ENCODE measurements at regions not wholly inside any gene's neighbourhood (a gene's known extent, or its start where the extent isn't known, plus 50 kb on each side); places are given as distances from the start of the nearest gene placed in this dataset.

DNA sequence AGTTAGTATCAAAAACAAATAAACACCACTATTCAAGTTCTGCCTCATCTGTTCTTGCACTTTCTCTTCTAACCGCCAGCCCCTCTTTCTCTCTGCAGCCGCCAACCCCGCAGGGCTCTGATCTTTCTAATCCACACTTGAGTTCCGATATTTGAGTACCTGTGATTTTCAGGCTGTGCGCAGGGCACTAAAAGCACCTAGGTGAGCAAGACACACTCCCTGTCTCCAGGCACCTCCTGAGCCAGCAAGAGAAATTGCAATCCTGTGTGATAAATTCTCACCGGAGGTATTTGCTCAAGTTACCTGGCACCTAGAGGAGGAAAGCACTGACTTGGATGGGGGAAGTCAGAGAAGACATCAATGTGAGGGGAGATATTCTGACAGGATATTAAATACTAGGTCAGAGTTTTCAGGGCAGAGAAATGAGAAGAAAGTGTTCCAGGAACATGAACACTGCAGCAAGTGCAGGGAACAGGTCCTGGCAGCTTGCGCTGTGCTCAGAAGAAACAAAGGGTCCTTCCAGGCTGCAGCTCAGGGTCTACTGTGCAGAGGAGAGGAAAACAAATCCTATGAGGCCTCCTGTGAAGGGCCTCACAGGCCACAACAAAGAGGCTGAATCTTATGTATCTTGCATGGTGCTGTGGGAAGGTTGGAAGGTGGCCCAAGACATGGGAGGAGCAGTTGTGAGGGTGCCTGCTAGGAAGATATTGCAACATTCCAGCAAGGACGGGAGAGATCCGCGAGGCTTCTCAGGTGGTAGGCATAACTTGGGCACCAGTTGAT is 568.7 kb upstream of the MGMT start:
- no peak overlapping the region for H3K4me3 ChIP-seq (ENCODE audit: low read depth, low read length)
- no peak for DNase-seq (ENCODE audit: low read depth)
- TF ChIP-seq, protein P1, sequence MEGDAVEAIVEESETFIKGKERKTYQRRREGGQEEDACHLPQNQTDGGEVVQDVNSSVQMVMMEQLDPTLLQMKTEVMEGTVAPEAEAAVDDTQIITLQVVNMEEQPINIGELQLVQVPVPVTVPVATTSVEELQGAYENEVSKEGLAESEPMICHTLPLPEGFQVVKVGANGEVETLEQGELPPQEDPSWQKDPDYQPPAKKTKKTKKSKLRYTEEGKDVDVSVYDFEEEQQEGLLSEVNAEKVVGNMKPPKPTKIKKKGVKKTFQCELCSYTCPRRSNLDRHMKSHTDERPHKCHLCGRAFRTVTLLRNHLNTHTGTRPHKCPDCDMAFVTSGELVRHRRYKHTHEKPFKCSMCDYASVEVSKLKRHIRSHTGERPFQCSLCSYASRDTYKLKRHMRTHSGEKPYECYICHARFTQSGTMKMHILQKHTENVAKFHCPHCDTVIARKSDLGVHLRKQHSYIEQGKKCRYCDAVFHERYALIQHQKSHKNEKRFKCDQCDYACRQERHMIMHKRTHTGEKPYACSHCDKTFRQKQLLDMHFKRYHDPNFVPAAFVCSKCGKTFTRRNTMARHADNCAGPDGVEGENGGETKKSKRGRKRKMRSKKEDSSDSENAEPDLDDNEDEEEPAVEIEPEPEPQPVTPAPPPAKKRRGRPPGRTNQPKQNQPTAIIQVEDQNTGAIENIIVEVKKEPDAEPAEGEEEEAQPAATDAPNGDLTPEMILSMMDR (conservative IDR thresholded peaks at IDR 0.05; ENCODE audit: low read depth, low read length) = no peak

DNA sequence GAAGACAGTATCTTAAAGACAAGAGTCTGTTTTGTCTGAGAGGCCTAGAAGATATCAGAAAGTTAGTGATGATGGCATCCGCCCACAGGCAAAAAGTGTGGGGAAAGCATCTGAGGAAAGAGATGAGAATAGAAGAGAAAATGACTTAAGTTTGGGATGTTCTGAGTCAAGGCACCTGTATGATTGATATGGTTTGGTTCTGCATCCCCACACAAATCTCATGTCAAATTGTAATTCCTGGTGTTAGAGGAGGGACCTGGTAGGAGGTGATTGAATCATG is 568.2 kb upstream of the MGMT start:
- H3K4me3 ChIP-seq (ENCODE audit: low read depth, low read length) = no peak overlapping the region
- TF ChIP-seq, protein P1 (conservative IDR thresholded peaks at IDR 0.05; ENCODE audit: low read depth, low read length) = no peak
- no peak for DNase-seq (ENCODE audit: low read depth)

DNA sequence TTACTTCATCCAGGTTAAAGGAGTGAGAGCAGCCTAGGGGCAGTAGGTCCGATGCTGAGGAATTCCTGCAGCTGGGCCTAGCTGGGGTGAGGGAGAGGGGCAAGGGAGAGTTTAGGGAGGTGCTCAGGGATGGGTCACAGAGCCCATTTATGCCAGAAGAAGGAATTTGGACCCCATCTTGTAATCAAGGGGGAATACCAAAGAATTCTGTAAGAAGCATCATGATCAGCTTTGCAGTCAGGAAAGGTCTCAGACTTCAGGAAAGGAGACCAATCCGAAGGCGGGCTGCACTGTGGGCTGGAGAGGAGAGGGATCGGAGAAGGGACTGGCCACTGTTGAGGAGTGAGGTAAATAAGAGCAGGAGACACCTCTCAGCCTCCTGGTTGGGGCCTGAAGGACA is 566.6 kb upstream of the MGMT start:
- TF ChIP-seq, protein P1 (conservative IDR thresholded peaks at IDR 0.05; ENCODE audit: low read depth, low read length) = no peak
- no peak for DNase-seq (ENCODE audit: low read depth)
- no peak overlapping the region for H3K4me3 ChIP-seq (ENCODE audit: low read depth, low read length)

DNA sequence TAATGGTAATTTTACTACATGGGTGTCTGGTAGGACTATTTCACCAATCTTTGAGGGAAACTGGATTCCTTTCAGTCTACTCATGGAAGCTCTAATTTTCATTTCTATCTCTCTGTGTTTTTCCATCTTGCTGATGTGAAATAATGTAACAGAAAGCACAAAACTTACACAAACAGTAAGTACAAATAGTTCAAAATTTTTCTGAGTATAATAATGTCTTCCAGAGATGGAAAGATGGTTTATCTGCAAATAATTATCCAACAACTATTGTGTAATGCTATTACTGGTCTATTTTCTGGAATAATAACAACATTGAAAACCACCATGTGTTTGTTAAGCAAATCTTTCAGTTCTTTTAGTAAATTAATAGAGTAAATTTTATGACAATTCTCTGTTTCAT is 565.8 kb upstream of the MGMT start:
- H3K4me3 ChIP-seq (ENCODE audit: low read depth, low read length) = no peak overlapping the region
- TF ChIP-seq, protein P1 (conservative IDR thresholded peaks at IDR 0.05; ENCODE audit: low read depth, low read length) = no peak
- DNase-seq (ENCODE audit: low read depth) = no peak

DNA sequence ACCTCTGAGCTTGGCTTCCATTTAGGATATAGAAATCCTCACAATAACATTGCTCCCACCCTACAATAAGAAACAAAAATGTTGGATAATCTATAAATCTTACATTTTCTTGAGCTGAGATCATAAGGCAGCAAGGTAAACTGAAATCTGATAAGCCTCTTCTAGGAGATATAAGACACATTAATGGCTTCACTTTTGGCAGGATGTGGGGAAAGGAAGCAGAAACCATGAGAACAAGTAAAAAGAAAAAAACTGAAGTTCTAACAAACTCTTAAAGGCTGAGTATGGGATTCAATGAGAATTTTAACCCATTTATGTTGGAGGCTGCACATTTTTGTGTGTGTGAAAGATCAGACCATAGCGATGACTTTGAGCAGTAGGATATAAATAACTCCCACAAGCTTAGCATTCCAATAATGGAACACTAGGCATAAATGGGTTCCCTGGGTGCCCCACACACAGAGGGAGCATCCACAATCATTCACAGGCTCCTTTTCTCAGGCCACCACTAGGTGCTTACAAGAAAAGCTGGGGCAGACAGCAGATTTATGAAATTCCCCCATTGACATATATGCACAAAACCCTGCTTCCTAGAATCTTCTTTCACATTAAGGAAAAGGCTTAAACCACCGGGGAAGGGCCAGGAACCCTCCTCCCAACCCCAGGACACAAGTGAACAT is 564.9 kb upstream of the MGMT start:
- no peak for DNase-seq (ENCODE audit: low read depth)
- TF ChIP-seq, protein P1 (conservative IDR thresholded peaks at IDR 0.05; ENCODE audit: low read depth, low read length) = no peak
- H3K4me3 ChIP-seq (ENCODE audit: low read depth, low read length) = no peak overlapping the region

DNA sequence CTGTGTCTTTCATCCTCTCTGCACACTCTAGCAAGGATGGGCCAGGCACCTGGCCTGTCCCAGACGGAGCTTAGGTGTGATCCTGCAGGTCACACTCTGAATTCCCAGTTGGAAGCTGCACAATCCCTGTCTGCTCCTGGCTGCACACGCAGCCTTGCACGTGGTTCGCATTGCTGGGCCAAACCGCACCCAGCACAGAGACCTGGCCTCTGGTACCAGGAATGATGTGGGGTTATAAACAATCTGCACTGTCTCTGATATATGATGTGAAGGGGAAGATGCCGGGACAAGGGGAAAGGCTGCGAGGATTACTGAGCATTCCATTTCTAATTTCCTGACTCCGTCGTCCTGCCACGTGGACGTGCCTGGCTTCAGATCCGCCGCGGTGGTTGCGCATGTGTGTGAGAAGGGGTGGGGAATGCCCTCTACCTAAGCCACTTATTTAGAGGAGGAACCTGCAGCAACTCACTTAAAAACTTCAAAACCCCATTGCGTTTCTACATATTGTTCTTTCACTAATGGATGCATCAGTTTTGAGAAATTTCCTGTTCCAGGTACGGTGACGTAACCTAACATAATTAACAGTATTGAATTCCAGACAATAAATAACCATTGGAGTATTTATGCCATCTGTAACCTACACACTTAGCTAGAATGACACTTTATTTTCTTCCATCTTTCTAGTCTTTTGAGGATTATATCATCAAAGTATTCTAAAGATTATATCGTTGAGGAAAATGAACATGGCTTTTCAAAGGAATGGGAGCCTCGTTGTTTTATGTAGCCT is 559.7 kb upstream of the MGMT start:
- no peak overlapping the region for H3K4me3 ChIP-seq (ENCODE audit: low read depth, low read length)
- TF ChIP-seq, protein P1 (conservative IDR thresholded peaks at IDR 0.05; ENCODE audit: low read depth, low read length) = no peak
- no peak for DNase-seq (ENCODE audit: low read depth)
